ENCODE measurements at regions not wholly inside any gene's neighbourhood (a gene's known extent, or its start where the extent isn't known, plus 50 kb on each side); places are given as distances from the start of the nearest gene placed in this dataset.

GRCh38 chr3:13766128-13766527 lies 113.7 kb downstream of the WNT7A start:
- TF ChIP-seq CTCF (IDR thresholded peaks at IDR 0.05): no peak
- TF ChIP-seq POLR2A (IDR thresholded peaks at IDR 0.05): no peak
- intact Hi-C loops (cut with DNase I; ENCODE audit: low total_unique reads): no loop called here

GRCh38 chr3:13764161-13764560 lies 115.7 kb downstream of the WNT7A start:
- DNase-seq (ENCODE audit: low spot score in 2 of 2): no peak
- intact Hi-C loops (cut with DNase I; ENCODE audit: low total_unique reads): no loop called here

More at GRCh38 chr3:13766128-13766527, 113.7 kb downstream of the WNT7A start:
- 64 to 68% methylated on average over 4 of the region's 4 CpGs for WGBS, 2 donors
- no peak overlapping the region for H3K4me3 ChIP-seq (ENCODE audit: low read depth, poor library complexity, severe bottlenecking)
- no peak for DNase-seq (ENCODE audit: low spot score in 2 of 2)

GRCh38 chr3:13762906-13763305 lies 117.0 kb downstream of the WNT7A start:
- 63 to 76% methylated on average over 7 of the region's 7 CpGs for WGBS, 2 donors
- intact Hi-C loops (cut with DNase I; ENCODE audit: low total_unique reads): no loop called here
- no peak for DNase-seq (ENCODE audit: low spot score in 2 of 2)
- TF ChIP-seq CTCF (IDR thresholded peaks at IDR 0.05): no peak
- no peak for TF ChIP-seq POLR2A (IDR thresholded peaks at IDR 0.05)
- H3K4me3 ChIP-seq (ENCODE audit: low read depth, poor library complexity, severe bottlenecking): no peak overlapping the region

More at GRCh38 chr3:13764161-13764560, 115.7 kb downstream of the WNT7A start:
- TF ChIP-seq POLR2A (IDR thresholded peaks at IDR 0.05) (no peak), CTCF (IDR thresholded peaks at IDR 0.05) (no peak)
- no peak overlapping the region for H3K4me3 ChIP-seq (ENCODE audit: low read depth, poor library complexity, severe bottlenecking)
- 70 to 75% methylated on average over 9 of the region's 9 CpGs for WGBS, 2 donors

- DNase-seq (ENCODE audit: low spot score in 2 of 2): no peak
- intact Hi-C loops (cut with DNase I; ENCODE audit: low total_unique reads): no loop called here
- TF ChIP-seq CTCF (IDR thresholded peaks at IDR 0.05): no peak
- no peak for TF ChIP-seq POLR2A (IDR thresholded peaks at IDR 0.05)
- whole genome bisulfite sequencing, 2 donors: 79 to 82% methylated on average over 1 of the region's 1 CpG
- no peak overlapping the region for H3K4me3 ChIP-seq (ENCODE audit: low read depth, poor library complexity, severe bottlenecking)
Observed at GRCh38 chr3:13750731-13751130, 129.1 kb downstream of the WNT7A start.

GRCh38 chr3:13750215-13750614 lies 129.7 kb downstream of the WNT7A start:
- no peak for DNase-seq (ENCODE audit: low spot score in 2 of 2)
- H3K4me3 ChIP-seq (ENCODE audit: low read depth, poor library complexity, severe bottlenecking): no peak overlapping the region
- intact Hi-C loops (cut with DNase I; ENCODE audit: low total_unique reads): no loop called here
- TF ChIP-seq POLR2A (IDR thresholded peaks at IDR 0.05) (no peak), CTCF (IDR thresholded peaks at IDR 0.05) (no peak)
- WGBS, 2 donors: 80 to 92% methylated on average over 5 of the region's 5 CpGs

- 88 to 91% methylated on average over 14 of the region's 14 CpGs for WGBS, 2 donors
- no peak overlapping the region for H3K4me3 ChIP-seq (ENCODE audit: low read depth, poor library complexity, severe bottlenecking)
- intact Hi-C loops (cut with DNase I; ENCODE audit: low total_unique reads): no loop called here
- TF ChIP-seq POLR2A (IDR thresholded peaks at IDR 0.05) (no peak), CTCF (IDR thresholded peaks at IDR 0.05) (no peak)
- no peak for DNase-seq (ENCODE audit: low spot score in 2 of 2)
Observed at GRCh38 chr3:13749063-13749764, 130.7 kb downstream of the WNT7A start.
